ENCODE measurements at regions not wholly inside any gene's neighbourhood (a gene's known extent, or its start where the extent isn't known, plus 50 kb on each side); places are given as distances from the start of the nearest gene placed in this dataset.

DNA sequence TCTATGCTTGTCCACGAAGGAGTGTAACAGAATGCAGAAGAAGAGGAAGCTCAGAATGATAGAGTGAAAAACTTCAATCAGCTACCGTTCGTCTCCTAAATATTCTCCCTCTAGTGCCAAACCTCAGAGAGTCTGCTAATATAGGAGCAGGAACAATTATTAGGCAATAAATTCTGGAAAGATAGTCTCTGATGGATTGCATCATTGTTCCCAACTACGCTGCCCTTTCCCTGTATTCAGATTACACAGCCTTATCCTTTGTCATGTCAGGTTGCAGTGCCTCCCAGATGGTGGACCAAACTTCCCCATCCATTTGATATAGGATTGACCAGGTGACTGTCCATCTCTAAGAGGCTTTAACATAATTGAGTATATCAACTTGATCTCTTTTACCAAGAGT lies 811.5 kb upstream of the CHAC2 start:
- ATAC-seq, result no peak
- Histone ChIP-seq H3K9me3 (no peaks in the 10 kb centered on the region), H3K27ac (no peak overlapping the region), H3K36me3 (no peaks in the 10 kb centered on the region), H3K4me3 (no peak overlapping the region), H3K4me1 (no peaks in the 10 kb centered on the region), H3K27me3 (no peaks in the 10 kb centered on the region)
- no peak for DNase-seq
- intact Hi-C loops (cut with DNase I), result no loop called here
- no peak for TF ChIP-seq CTCF (IDR thresholded peaks at IDR 0.05)

DNA sequence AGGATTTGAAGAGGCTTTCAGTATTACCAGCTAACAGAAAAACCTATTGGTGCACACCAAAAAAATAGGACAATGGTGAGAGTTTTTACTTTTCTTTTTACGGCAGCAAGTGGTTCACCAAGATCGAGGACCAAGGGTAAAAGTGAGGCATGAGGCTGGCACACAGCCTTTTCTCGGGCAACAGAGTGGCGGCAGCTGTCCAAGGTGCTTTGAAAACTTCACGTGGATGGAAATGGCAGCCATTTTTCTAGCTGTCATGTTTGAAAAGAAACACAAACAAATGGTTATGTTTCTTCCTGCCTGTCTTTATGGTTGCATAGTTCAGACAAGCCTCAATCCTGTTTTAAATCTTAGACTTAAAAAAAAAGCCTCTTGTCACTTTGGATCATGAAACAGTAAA lies 812.5 kb upstream of the CHAC2 start:
- no peaks in the 10 kb centered on the region for H3K27me3 ChIP-seq
- TF ChIP-seq CTCF (IDR thresholded peaks at IDR 0.05), result no peak
- no peaks in the 10 kb centered on the region for H3K4me1 ChIP-seq
- intact Hi-C loops (cut with DNase I), result no loop called here
- H3K4me3 ChIP-seq, result no peak overlapping the region
- no peak overlapping the region for H3K27ac ChIP-seq
- no peaks in the 10 kb centered on the region for H3K36me3 ChIP-seq
- no peak for DNase-seq
- no peaks in the 10 kb centered on the region for H3K9me3 ChIP-seq
- ATAC-seq, result no peak

- Histone ChIP-seq H3K27me3 (no peaks in the 10 kb centered on the region), H3K4me1 (no peaks in the 10 kb centered on the region), H3K9me3 (no peaks in the 10 kb centered on the region), H3K4me3 (no peak overlapping the region), H3K36me3 (no peaks in the 10 kb centered on the region), H3K27ac (no peak overlapping the region)
- ATAC-seq, result no peak
- no peak for DNase-seq
- intact Hi-C loops (cut with DNase I), result no loop called here
- TF ChIP-seq CTCF (IDR thresholded peaks at IDR 0.05), result no peak
These were observed 827.5 kb upstream of the CHAC2 start for GRCh38 chr2:52940101-52940500.

GRCh38 chr2:52939250-52939649 lies 828.4 kb upstream of the CHAC2 start:
- Histone ChIP-seq H3K27ac (no peak overlapping the region), H3K36me3 (no peaks in the 10 kb centered on the region), H3K9me3 (no peaks in the 10 kb centered on the region), H3K4me1 (no peaks in the 10 kb centered on the region), H3K27me3 (no peaks in the 10 kb centered on the region), H3K4me3 (no peak overlapping the region)
- no peak for TF ChIP-seq CTCF (IDR thresholded peaks at IDR 0.05)
- no peak for DNase-seq
- no peak for ATAC-seq
- intact Hi-C loops (cut with DNase I), result no loop called here

DNA sequence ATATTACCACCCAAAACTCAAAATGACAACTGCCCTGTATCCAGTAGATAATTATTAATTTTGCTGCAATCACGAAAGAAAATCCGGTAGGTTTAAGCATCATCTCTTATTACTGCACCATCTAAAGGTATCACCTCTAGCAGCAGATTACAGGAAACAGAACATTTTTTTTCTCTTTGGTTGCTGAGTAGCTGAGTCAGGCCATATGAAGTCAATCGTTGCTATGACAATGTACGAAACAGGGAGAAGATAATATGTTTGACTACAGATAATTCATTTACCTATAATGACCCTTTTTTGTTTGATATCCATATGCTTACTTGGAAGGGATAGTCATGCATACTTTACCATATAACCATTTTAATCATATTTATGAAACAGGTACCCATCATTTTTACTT lies 831.6 kb upstream of the CHAC2 start:
- no peaks in the 10 kb centered on the region for H3K36me3 ChIP-seq
- H3K4me3 ChIP-seq, result no peak overlapping the region
- no peak for TF ChIP-seq CTCF (IDR thresholded peaks at IDR 0.05)
- H3K9me3 ChIP-seq, result no peaks in the 10 kb centered on the region
- H3K4me1 ChIP-seq, result no peaks in the 10 kb centered on the region
- DNase-seq, result no peak
- H3K27ac ChIP-seq, result no peak overlapping the region
- ATAC-seq, result no peak
- intact Hi-C loops (cut with DNase I), result no loop called here
- no peaks in the 10 kb centered on the region for H3K27me3 ChIP-seq
